ENCODE measurements at regions not wholly inside any gene's neighbourhood (a gene's known extent, or its start where the extent isn't known, plus 50 kb on each side); places are given as distances from the start of the nearest gene placed in this dataset.

- H3K4me2 ChIP-seq (ENCODE audit: low read depth, low read length, poor library complexity, severe bottlenecking), result no peak overlapping the region
- peaks cover 11% of the 10 kb centered on the region; the same call in 1 of the 2 replicates for H3K9me3 ChIP-seq (ENCODE audit: insufficient read depth, low read depth, low read length)
- H3K36me3 ChIP-seq (ENCODE audit: insufficient read depth, low read length), result no peaks in the 10 kb centered on the region
- H3F3A ChIP-seq (ENCODE audit: low read depth), result no peaks in the 10 kb centered on the region
- no peaks in the 10 kb centered on the region for H3K9me2 ChIP-seq (replicated peaks; ENCODE audit: low read depth, low read length)
- peaks cover 2% of the 10 kb centered on the region for H3K4me1 ChIP-seq (ENCODE audit: insufficient read depth, low read length, poor library complexity, severe bottlenecking)
- no peaks in the 10 kb centered on the region for H3K27me3 ChIP-seq (ENCODE audit: insufficient read depth, low read length, poor library complexity, severe bottlenecking)
- H2AFZ ChIP-seq (ENCODE audit: low read length), result no peak overlapping the region
- no peak for TF ChIP-seq EZH2phosphoT487 (IDR thresholded peaks at IDR 0.05; ENCODE audit: borderline replicate concordance)
- TF ChIP-seq CTCF (conservative IDR thresholded peaks at IDR 0.05; ENCODE audit: low read length), result no peak
- no peak overlapping the region for H3K4me3 ChIP-seq (ENCODE audit: low read length, poor library complexity, severe bottlenecking)
- no peaks in the 10 kb centered on the region for H3K79me2 ChIP-seq (ENCODE audit: insufficient read depth, low read length)
- no peak overlapping the region for H3K9ac ChIP-seq (ENCODE audit: low read depth, low read length, poor library complexity, severe bottlenecking)
- no peaks in the 10 kb centered on the region for H4K20me1 ChIP-seq (ENCODE audit: insufficient read depth, low read length, poor library complexity, severe bottlenecking)
These were observed 275.4 kb downstream of the NFKBIZ start for GRCh38 chr3:102124704-102125103.

DNA sequence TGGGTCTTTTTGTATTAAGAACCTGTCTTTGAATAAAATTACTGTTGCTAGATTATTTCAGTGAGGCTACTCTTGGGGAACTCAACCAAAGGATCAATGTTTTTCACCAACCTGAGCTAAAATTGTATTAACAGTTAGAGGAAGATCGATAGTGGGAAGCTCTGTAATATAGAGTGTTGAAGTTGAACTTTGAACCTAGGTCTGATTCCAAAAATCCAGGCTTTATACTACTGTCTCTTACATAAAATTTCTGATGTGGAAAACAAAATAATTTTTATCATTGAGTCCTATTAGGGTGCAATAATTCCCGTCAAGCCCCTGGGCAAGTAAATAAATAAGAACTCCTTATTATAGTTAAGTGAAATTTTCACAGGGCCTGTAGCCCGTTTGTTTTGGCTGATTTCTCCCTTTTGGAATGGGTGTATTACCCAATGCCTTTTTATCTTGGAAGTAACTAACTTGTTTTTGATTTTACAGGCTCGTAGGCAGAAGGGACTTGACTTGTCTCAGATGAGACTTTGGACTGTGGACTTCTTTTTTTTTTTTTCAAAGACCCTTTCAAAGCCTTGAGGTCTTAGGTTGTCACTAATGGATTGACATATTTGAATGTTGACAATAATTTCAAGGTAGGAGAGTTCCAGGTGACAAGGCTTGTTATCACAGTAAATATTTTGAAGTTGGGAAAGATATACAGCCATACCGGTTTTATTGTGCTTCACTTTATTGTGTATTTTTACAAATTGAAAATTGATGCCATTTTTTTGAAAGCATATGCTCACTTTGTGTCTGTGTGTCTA is 276.1 kb downstream of the NFKBIZ start:
- no peaks in the 10 kb centered on the region for H3K36me3 ChIP-seq (ENCODE audit: insufficient read depth, low read length)
- H3K79me2 ChIP-seq (ENCODE audit: insufficient read depth, low read length), result no peaks in the 10 kb centered on the region
- peaks cover 9% of the 10 kb centered on the region for H3K4me1 ChIP-seq (ENCODE audit: insufficient read depth, low read length, poor library complexity, severe bottlenecking)
- no peaks in the 10 kb centered on the region for H3F3A ChIP-seq (ENCODE audit: low read depth)
- H3K4me2 ChIP-seq (ENCODE audit: low read depth, low read length, poor library complexity, severe bottlenecking), result no peak overlapping the region
- H3K9me3 ChIP-seq (ENCODE audit: insufficient read depth, low read depth, low read length), result peaks cover 11% of the 10 kb centered on the region; the same call in 1 of the 2 replicates
- no peak overlapping the region for H3K9ac ChIP-seq (ENCODE audit: low read depth, low read length, poor library complexity, severe bottlenecking)
- no peak for TF ChIP-seq CTCF (conservative IDR thresholded peaks at IDR 0.05; ENCODE audit: low read length)
- TF ChIP-seq EZH2phosphoT487 (IDR thresholded peaks at IDR 0.05; ENCODE audit: borderline replicate concordance), result no peak
- H2AFZ ChIP-seq (ENCODE audit: low read length), result no peak overlapping the region
- H4K20me1 ChIP-seq (ENCODE audit: insufficient read depth, low read length, poor library complexity, severe bottlenecking), result no peaks in the 10 kb centered on the region
- no peaks in the 10 kb centered on the region for H3K9me2 ChIP-seq (replicated peaks; ENCODE audit: low read depth, low read length)
- no peak overlapping the region for H3K4me3 ChIP-seq (ENCODE audit: low read length, poor library complexity, severe bottlenecking)
- no peaks in the 10 kb centered on the region for H3K27me3 ChIP-seq (ENCODE audit: insufficient read depth, low read length, poor library complexity, severe bottlenecking)

DNA sequence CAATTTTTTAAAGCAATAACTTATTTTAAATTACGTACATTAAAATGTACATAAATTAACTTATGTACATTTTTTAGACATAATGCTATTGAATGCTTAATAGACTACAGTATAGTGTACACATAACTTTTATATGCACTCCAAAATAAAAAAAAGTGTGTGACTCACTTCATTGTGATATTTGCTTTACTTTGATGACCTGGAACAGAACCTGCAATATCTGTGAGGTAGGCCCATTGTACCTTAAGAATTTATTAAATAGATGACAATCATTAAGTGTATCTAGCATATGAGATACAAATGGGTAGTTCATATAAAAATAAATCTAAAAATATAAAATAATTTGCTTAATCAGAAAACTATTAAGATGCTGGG is 276.7 kb downstream of the NFKBIZ start:
- Histone ChIP-seq H3F3A (ENCODE audit: low read depth) (no peaks in the 10 kb centered on the region), H3K4me3 (ENCODE audit: low read length, poor library complexity, severe bottlenecking) (no peak overlapping the region), H3K9me3 (ENCODE audit: insufficient read depth, low read depth, low read length) (peaks cover 11% of the 10 kb centered on the region; the same call in 1 of the 2 replicates), H3K9ac (ENCODE audit: low read depth, low read length, poor library complexity, severe bottlenecking) (no peak overlapping the region), H3K4me2 (ENCODE audit: low read depth, low read length, poor library complexity, severe bottlenecking) (no peak overlapping the region), H3K27me3 (ENCODE audit: insufficient read depth, low read length, poor library complexity, severe bottlenecking) (no peaks in the 10 kb centered on the region), H3K79me2 (ENCODE audit: insufficient read depth, low read length) (no peaks in the 10 kb centered on the region), H3K9me2 (replicated peaks; ENCODE audit: low read depth, low read length) (no peaks in the 10 kb centered on the region), H3K36me3 (ENCODE audit: insufficient read depth, low read length) (no peaks in the 10 kb centered on the region), H3K4me1 (ENCODE audit: insufficient read depth, low read length, poor library complexity, severe bottlenecking) (peaks cover 11% of the 10 kb centered on the region), H2AFZ (ENCODE audit: low read length) (no peak overlapping the region), H4K20me1 (ENCODE audit: insufficient read depth, low read length, poor library complexity, severe bottlenecking) (no peaks in the 10 kb centered on the region)
- TF ChIP-seq EZH2phosphoT487 (IDR thresholded peaks at IDR 0.05; ENCODE audit: borderline replicate concordance) (no peak), CTCF (conservative IDR thresholded peaks at IDR 0.05; ENCODE audit: low read length) (no peak)

All from Loucy (cell line).